ENCODE measurements at regions not wholly inside any gene's neighbourhood (a gene's known extent, or its start where the extent isn't known, plus 50 kb on each side); places are given as distances from the start of the nearest gene placed in this dataset.

- peaks cover 10% of the 10 kb centered on the region for H3K27me3 Mint-ChIP-seq
- intact Hi-C loops (cut with micrococcal nuclease): loop anchor here (2.0 kb wide), 1 partner anchor 51 kb away; the partner anchor contains the start of gene ANKRD10
- peaks cover 24% of the 10 kb centered on the region for H3K9me3 Mint-ChIP-seq
These were observed 50.9 kb upstream of the ANKRD10 start for GRCh38 chr13:110965755-110966134.

GRCh38 chr13:110965038-110965754 is 50.3 kb upstream of the ANKRD10 start:
- peaks cover 8% of the 10 kb centered on the region for H3K27me3 Mint-ChIP-seq
- intact Hi-C loops (cut with micrococcal nuclease): loop anchor here (2.0 kb wide), 1 partner anchor 50 kb away; the partner anchor contains the start of gene ANKRD10
- POLR2A ChIA-PET: no interaction called here
- TF ChIP-seq, protein P1, sequence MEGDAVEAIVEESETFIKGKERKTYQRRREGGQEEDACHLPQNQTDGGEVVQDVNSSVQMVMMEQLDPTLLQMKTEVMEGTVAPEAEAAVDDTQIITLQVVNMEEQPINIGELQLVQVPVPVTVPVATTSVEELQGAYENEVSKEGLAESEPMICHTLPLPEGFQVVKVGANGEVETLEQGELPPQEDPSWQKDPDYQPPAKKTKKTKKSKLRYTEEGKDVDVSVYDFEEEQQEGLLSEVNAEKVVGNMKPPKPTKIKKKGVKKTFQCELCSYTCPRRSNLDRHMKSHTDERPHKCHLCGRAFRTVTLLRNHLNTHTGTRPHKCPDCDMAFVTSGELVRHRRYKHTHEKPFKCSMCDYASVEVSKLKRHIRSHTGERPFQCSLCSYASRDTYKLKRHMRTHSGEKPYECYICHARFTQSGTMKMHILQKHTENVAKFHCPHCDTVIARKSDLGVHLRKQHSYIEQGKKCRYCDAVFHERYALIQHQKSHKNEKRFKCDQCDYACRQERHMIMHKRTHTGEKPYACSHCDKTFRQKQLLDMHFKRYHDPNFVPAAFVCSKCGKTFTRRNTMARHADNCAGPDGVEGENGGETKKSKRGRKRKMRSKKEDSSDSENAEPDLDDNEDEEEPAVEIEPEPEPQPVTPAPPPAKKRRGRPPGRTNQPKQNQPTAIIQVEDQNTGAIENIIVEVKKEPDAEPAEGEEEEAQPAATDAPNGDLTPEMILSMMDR (IDR thresholded peaks at IDR 0.05): no peak
- ATAC-seq (ENCODE audit: low read depth) (peak; percentile 87), DNase-seq (no peak)
- peak overlapping the region; percentile 30 for H3K27ac Mint-ChIP-seq
- no peak overlapping the region for H3K4me3 Mint-ChIP-seq
- CTCF ChIA-PET: no interaction called here
- H3K4me1 Mint-ChIP-seq: peaks cover 6% of the 10 kb centered on the region
- peaks cover 3% of the 10 kb centered on the region for H3K36me3 Mint-ChIP-seq (ENCODE audit: low read depth)
- peaks cover 24% of the 10 kb centered on the region for H3K9me3 Mint-ChIP-seq

More at GRCh38 chr13:110965755-110966134, 50.9 kb upstream of the ANKRD10 start:
- no peak for ATAC-seq (ENCODE audit: low read depth)
- H3K4me1 Mint-ChIP-seq: peaks cover 6% of the 10 kb centered on the region
- H3K36me3 Mint-ChIP-seq (ENCODE audit: low read depth): peaks cover 3% of the 10 kb centered on the region
- POLR2A ChIA-PET: no interaction called here
- H3K27ac Mint-ChIP-seq: peak overlapping the region; percentile 30
- CTCF ChIA-PET: no interaction called here
- TF ChIP-seq, protein P1 (IDR thresholded peaks at IDR 0.05): no peak
- DNase-seq: no peak
- H3K4me3 Mint-ChIP-seq: no peak overlapping the region
